Astrocyte of the cerebellum (primary cell): ENCODE measurements at regions not wholly inside any gene's neighbourhood (a gene's known extent, or its start where the extent isn't known, plus 50 kb on each side); places are given as distances from the start of the nearest gene placed in this dataset.

ENCODE experiments used
- DNase-seq: peaks from one replicate; pipeline ENCODE4 v3.0.0-alpha.2; 2011; ENCODE audit warnings: low read depth
- H3K4me3 ChIP-seq: 2 replicates; pipeline ENCODE4 v1.5.1; 2011; ENCODE audit warnings: mild to moderate bottlenecking, low read depth, low read length, moderate library complexity
- in situ Hi-C: cut with HindIII; loops from 2 replicates; pipeline ENCODE4 v1.10.0; 2017; ENCODE audit warnings: low sequenced_read_pairs
- TF ChIP-seq, protein P1 (sequence below): IDR thresholded peaks from 2 replicates; pipeline ENCODE4 v1.5.1; 2012; ENCODE audit warnings: low read length, low read depth, moderate library complexity, mild to moderate bottlenecking; ENCODE audit errors: missing control alignments

DNA sequence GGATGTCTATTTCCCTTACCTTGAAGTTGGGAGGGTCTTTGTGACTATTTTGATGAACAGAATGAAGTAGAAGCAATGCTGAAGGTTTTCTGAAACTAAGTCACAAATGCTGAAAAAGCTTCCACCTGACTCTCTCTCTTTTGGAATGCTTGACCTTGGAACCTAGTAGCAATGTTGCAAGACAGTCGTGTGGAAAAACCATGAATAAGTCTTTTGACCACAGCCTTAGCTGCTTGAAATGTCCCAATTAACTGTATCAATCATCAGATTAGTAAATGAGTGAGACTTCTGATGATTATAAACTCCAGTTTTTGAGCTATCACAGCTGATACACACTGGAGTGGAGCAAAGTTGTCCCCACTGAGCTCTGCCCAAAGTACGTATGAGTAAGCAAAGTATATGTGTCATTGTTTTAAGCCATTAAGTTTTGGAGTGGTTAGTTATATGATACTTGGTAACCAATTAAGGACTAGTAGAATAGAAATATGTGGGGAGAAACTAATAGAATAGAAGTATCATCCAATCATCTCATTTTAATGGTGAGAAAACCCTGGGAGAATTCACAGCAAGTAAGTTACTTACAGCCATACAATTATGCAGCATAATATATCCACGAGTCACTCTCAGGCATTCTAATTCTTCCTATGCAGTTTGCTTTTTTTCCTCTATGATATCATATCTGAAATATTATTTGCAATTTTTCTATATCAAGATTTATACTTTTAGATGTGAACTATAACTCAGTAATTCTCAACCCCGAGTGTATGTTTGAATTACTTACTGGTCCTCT, 1010.6 kb downstream of the ROBO2 start:
- H3K4me3 ChIP-seq: no peak overlapping the region
- DNase-seq: no peak
- TF ChIP-seq, protein P1, sequence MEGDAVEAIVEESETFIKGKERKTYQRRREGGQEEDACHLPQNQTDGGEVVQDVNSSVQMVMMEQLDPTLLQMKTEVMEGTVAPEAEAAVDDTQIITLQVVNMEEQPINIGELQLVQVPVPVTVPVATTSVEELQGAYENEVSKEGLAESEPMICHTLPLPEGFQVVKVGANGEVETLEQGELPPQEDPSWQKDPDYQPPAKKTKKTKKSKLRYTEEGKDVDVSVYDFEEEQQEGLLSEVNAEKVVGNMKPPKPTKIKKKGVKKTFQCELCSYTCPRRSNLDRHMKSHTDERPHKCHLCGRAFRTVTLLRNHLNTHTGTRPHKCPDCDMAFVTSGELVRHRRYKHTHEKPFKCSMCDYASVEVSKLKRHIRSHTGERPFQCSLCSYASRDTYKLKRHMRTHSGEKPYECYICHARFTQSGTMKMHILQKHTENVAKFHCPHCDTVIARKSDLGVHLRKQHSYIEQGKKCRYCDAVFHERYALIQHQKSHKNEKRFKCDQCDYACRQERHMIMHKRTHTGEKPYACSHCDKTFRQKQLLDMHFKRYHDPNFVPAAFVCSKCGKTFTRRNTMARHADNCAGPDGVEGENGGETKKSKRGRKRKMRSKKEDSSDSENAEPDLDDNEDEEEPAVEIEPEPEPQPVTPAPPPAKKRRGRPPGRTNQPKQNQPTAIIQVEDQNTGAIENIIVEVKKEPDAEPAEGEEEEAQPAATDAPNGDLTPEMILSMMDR: no peak
- in situ Hi-C loops: no loop called here

DNA sequence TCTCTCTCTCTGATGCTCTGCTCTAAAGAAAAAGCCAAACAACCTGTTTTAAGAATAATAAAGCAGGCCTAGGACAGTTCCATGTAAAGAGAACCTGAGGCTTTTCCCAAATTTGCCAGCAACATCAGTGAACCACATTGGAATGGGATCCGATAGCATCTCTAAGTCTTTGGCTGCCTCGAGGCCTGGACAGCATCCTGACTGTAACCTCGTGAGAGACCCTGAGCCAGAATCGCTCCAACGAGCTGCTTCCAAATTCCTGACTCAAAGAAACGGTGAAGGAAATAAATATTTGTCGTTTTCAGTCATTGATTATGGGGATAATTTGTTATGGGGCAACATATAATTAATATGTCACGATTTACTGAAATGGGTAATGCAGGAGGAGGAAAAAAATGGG, 1012.8 kb downstream of the ROBO2 start:
- in situ Hi-C loops: no loop called here
- TF ChIP-seq, protein P1: no peak
- H3K4me3 ChIP-seq: no peak overlapping the region
- no peak for DNase-seq

DNA sequence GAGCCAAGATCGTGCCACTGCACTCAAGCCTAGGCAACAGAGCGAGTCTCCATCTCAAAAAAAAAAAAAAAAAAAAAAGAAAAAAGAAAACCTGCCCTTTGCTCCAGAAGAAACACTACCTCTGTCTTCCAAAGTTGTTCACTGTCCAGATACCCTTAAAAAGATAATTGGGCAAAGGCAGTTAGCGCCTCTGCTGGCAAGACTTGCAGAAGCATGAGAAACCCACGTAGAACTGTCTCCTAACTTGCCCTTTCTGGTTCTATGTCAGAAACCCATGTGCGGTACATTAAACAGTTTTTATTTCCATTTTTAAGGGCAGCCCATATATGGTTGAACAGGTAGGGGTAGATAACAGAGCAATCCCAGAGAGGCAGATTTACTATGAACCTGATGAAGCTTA, 1026.4 kb downstream of the ROBO2 start:
- TF ChIP-seq, protein P1: no peak
- H3K4me3 ChIP-seq: no peak overlapping the region
- in situ Hi-C loops: no loop called here
- no peak for DNase-seq

DNA sequence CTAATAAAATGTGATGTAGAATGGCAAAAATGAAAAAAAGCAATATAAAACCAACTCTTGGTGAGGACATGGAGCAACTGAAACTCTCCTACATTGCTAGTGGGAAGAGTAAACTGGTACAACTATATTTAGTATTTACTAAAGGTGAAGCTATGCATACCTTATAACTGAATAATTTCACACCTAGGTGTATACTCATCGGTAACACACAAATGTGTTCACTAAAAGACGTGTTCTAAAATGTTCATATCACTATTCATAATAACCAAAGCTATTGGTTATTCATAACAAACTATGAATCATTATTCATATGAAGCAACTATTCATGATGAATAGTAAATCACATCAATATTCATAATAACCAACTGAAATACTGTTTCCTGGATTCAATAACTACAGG, 1030.3 kb downstream of the ROBO2 start:
- H3K4me3 ChIP-seq: no peak overlapping the region
- no peak for DNase-seq
- TF ChIP-seq, protein P1: no peak
- in situ Hi-C loops: no loop called here

DNA sequence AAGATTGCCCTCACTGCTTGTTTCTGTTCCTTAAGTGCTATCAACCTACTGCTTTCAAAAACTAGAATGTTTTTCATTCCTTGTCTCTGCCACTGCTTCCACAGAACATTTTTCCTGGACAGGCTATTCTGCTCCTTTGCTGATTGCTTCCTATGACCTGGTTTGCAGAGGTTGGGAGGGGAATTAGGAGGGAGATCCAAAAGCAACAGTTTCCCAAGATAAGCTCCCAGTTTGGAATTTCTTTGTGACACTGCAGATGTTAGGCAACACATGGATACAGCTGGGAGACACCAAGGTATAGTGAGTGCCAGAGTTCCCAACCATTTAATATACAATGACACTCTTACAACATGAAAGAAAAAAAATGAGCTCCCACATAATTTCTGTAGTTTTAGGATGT, 1036.5 kb downstream of the ROBO2 start:
- in situ Hi-C loops: no loop called here
- TF ChIP-seq, protein P1: no peak
- H3K4me3 ChIP-seq: no peak overlapping the region
- no peak for DNase-seq

DNA sequence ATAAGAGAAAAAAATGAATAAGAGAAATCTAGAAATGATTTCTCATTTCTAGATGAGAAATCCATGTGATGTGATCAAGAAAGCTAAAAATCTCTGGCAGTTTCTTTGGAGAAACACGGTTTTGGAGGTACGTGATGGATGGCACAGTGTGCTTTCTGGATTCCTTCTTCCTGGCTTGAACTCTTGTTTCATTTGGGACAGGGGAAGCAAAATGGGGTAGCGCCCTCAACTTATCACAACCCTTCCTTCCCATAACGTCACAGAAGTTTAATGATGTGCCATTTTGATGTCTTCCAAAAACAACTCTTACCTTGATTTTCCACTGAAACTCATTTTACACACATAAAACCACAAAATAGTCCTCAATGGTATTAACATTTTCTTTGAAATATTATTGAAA, 1037.3 kb downstream of the ROBO2 start:
- no peak overlapping the region for H3K4me3 ChIP-seq
- in situ Hi-C loops: no loop called here
- no peak for DNase-seq
- TF ChIP-seq, protein P1: no peak

DNA sequence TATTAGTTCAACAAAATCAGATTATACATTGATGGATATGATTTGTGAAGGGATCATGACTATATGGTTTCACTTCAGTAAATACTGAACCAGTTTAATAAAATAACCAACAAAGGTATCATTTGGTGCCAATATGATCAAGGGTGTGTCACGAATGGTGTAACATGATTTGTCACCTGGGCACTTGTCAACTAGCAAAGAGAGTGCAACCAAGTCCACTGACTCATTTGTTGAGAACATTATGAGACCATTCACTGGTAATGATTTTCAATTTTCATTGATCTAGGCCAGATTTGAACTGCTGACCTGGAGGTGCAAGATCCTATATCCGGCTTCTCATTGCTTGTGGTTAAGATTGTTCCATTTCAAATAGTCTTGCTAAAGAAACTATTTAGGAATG, 1037.9 kb downstream of the ROBO2 start:
- TF ChIP-seq, protein P1: no peak
- DNase-seq: no peak
- H3K4me3 ChIP-seq: no peak overlapping the region
- in situ Hi-C loops: no loop called here
